Activated B cell treated with CpG ODN at 0.5 μM for 24 hours (primary cell): ENCODE measurements at regions not wholly inside any gene's neighbourhood (a gene's known extent, or its start where the extent isn't known, plus 50 kb on each side); places are given as distances from the start of the nearest gene placed in this dataset.

Experiments
- ATAC-seq: fragments of 200-7000 bp; cut with Tn5 transposase; one replicate; pipeline ENCODE4 v1.10.0; 2021; ENCODE audit warnings: low read depth, mild to moderate bottlenecking, moderate library complexity
- CTCF ChIA-PET: fragments of 350-600 bp; sonication (Branson Sonifier 250); formaldehyde crosslinking; loops from one replicate; lab custom pipeline; 2021; ENCODE audit warnings: antibody characterized with exemption; lab: Charles Lee
- POLR2A ChIA-PET: fragments of 350-600 bp; sonication (Branson Sonifier 250); formaldehyde crosslinking; loops from one replicate; lab custom pipeline; 2021; ENCODE audit warnings: antibody characterized with exemption; lab: Charles Lee
- DNase-seq: peaks from one replicate; pipeline ENCODE4 v3.0.0; 2022
- H3K27ac Mint-ChIP-seq: one replicate; pipeline ENCODE4 v1.8.0; 2020; ENCODE audit warnings: mixed read lengths
- H3K27me3 Mint-ChIP-seq: one replicate; pipeline ENCODE4 v1.8.0; 2021; ENCODE audit warnings: mixed read lengths
- H3K36me3 Mint-ChIP-seq: one replicate; pipeline ENCODE4 v1.8.0; 2021; ENCODE audit warnings: low read depth, mixed read lengths
- H3K4me1 Mint-ChIP-seq: one replicate; pipeline ENCODE4 v1.8.0; 2021; ENCODE audit warnings: mixed read lengths
- H3K4me3 Mint-ChIP-seq: one replicate; pipeline ENCODE4 v1.8.0; 2020; ENCODE audit warnings: mild to moderate bottlenecking, mixed read lengths
- H3K9me3 Mint-ChIP-seq: one replicate; pipeline ENCODE4 v1.8.0; 2020; ENCODE audit warnings: mixed read lengths
- intact Hi-C: fragments of 100-400 bp; cut with micrococcal nuclease; formaldehyde crosslinking; loops from one replicate; pipeline ENCODE4 v1.15.1; 2024
- TF ChIP-seq, protein P1 (sequence below): fragments of 200-600 bp; IDR thresholded peaks from one replicate; pipeline ENCODE4 v1.8.0; 2022; ENCODE audit warnings: antibody characterized with exemption, mild to moderate bottlenecking

DNA sequence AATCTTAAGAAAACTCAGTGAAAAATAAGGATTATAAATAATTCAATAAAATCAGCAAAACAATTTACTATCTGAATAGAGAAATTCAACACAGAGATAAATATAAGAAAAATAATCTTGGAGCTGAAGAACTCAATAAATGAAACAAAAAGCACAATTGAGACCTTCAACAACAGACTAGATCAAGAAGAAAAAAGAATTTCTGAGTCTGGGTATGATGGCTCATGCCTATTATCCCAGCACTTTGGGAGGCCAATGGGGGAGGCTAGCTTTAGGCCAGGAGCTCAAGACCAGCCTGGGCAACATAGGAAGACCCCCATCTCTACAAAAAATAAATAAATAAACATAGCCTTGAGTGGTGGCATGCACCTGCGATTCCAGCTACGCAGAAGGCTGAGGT lies 1295.7 kb upstream of the NRXN1 start:
- Mint-ChIP-seq H3K27ac (no peak overlapping the region), H3K4me3 (no peak overlapping the region), H3K9me3 (peaks cover 10% of the 10 kb centered on the region), H3K27me3 (no peaks in the 10 kb centered on the region), H3K36me3 (no peaks in the 10 kb centered on the region), H3K4me1 (no peaks in the 10 kb centered on the region)
- DNase-seq: no peak
- ATAC-seq: no peak
- POLR2A ChIA-PET: no interaction called here
- CTCF ChIA-PET: no interaction called here
- intact Hi-C loops: no loop called here
- TF ChIP-seq, protein P1, sequence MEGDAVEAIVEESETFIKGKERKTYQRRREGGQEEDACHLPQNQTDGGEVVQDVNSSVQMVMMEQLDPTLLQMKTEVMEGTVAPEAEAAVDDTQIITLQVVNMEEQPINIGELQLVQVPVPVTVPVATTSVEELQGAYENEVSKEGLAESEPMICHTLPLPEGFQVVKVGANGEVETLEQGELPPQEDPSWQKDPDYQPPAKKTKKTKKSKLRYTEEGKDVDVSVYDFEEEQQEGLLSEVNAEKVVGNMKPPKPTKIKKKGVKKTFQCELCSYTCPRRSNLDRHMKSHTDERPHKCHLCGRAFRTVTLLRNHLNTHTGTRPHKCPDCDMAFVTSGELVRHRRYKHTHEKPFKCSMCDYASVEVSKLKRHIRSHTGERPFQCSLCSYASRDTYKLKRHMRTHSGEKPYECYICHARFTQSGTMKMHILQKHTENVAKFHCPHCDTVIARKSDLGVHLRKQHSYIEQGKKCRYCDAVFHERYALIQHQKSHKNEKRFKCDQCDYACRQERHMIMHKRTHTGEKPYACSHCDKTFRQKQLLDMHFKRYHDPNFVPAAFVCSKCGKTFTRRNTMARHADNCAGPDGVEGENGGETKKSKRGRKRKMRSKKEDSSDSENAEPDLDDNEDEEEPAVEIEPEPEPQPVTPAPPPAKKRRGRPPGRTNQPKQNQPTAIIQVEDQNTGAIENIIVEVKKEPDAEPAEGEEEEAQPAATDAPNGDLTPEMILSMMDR: no peak

DNA sequence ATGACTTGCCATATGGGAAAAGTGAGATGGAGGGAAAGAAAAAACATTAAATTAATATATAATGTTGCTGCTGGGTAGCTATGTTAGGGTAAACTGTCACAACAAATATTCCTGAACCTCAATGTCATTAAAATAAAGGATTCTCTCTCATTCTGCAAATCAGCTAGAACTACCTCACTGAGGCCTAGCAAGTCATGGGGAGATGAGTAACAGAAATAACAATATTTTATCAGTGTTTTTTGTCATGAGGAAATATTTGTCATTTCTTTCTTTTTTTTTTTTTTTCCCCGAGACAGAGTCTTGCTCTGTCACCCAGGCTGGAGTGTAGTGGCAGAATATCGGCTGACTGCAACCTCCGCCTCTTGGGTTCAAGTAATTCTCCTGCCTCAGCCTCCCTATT lies 1282.3 kb upstream of the NRXN1 start:
- Mint-ChIP-seq H3K27me3 (no peaks in the 10 kb centered on the region), H3K4me3 (no peak overlapping the region), H3K27ac (no peak overlapping the region), H3K4me1 (no peaks in the 10 kb centered on the region), H3K9me3 (no peaks in the 10 kb centered on the region), H3K36me3 (no peaks in the 10 kb centered on the region)
- CTCF ChIA-PET: no interaction called here
- no peak for ATAC-seq
- TF ChIP-seq, protein P1: no peak
- intact Hi-C loops: no loop called here
- POLR2A ChIA-PET: no interaction called here
- DNase-seq: no peak

DNA sequence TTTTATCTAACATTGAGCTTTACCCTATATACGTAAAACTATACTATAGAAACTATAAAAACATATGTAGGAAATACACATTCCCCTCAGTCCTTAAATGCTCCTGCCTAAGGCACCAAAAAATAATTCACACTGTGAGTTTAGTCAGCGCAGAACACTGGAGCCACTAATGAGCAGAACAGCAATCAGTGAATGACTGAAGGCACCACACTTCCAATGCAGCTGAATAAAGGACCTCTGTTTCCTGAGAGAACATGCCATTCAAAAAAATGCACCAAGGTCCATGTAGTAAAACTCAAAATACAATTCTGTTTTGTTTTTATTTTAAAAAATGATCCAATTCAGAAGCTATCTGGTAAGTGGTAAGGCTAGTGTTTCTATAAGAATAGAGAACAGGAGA lies 1280.6 kb upstream of the NRXN1 start:
- no peaks in the 10 kb centered on the region for H3K9me3 Mint-ChIP-seq
- H3K27ac Mint-ChIP-seq: no peak overlapping the region
- no peaks in the 10 kb centered on the region for H3K27me3 Mint-ChIP-seq
- no peak overlapping the region for H3K4me3 Mint-ChIP-seq
- no peaks in the 10 kb centered on the region for H3K36me3 Mint-ChIP-seq
- H3K4me1 Mint-ChIP-seq: no peaks in the 10 kb centered on the region
- ChIA-PET POLR2A (no interaction called here), CTCF (no interaction called here)
- DNase-seq (no peak), ATAC-seq (no peak)
- intact Hi-C loops: no loop called here
- TF ChIP-seq, protein P1: no peak

DNA sequence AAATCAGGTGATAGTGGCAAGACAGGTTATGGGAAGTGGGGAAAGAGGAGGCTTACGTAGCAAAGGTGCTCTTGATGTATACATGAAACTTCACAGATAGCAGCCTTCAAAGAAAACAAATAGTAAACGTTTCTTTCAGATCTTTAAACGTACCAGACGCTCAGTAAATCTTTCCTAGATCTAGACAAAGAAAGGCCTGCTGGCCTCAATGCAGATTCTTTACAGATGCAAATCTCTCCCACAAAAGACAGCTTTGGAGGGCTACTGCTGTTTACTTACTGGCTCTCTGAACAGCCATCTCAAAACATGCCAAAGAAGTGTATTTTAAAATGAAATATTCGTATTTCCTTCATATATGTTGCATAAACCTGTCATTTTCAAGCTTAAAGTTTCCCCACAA lies 1279.9 kb upstream of the NRXN1 start:
- Mint-ChIP-seq H3K4me3 (no peak overlapping the region), H3K36me3 (no peaks in the 10 kb centered on the region), H3K4me1 (no peaks in the 10 kb centered on the region), H3K27me3 (no peaks in the 10 kb centered on the region), H3K9me3 (no peaks in the 10 kb centered on the region), H3K27ac (no peak overlapping the region)
- intact Hi-C loops: no loop called here
- ChIA-PET CTCF (no interaction called here), POLR2A (no interaction called here)
- TF ChIP-seq, protein P1: no peak
- ATAC-seq: no peak
- no peak for DNase-seq

DNA sequence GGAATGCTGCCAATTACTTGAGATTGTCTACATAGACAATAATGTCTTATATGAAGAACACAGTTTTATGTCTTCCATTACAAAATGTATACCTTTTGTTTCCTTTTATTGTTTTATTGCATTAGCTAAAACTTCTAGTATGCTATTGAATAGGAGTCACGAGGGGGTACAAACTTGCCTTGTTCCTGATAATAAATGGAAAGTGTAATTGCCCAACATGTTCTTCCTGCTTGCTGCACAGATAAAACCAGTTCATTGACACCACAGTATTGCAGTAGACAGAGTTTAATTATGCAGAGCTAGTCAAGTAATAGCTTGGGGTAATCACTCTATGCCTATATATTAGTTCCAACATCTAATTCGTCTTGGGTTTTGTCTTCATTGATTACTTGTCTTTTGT lies 1276.2 kb upstream of the NRXN1 start:
- ATAC-seq (no peak), DNase-seq (no peak)
- Mint-ChIP-seq H3K4me3 (no peak overlapping the region), H3K27ac (no peak overlapping the region), H3K36me3 (no peaks in the 10 kb centered on the region), H3K9me3 (peaks cover 5% of the 10 kb centered on the region), H3K27me3 (no peaks in the 10 kb centered on the region), H3K4me1 (no peaks in the 10 kb centered on the region)
- TF ChIP-seq, protein P1: no peak
- ChIA-PET POLR2A (no interaction called here), CTCF (no interaction called here)
- intact Hi-C loops: no loop called here
